MM.1S (cell line): ENCODE measurements at regions not wholly inside any gene's neighbourhood (a gene's known extent, or its start where the extent isn't known, plus 50 kb on each side); places are given as distances from the start of the nearest gene placed in this dataset.

Experiments used
- CTCF ChIP-seq: fragments of 300-600 bp; sonication (generic); IDR thresholded peaks from 2 replicates; pipeline ENCODE4 v1.5.1; 2016; ENCODE audit warnings: antibody characterized with exemption, low read length, mixed read lengths
- EZH2 ChIP-seq: fragments of 300-600 bp; sonication (generic); optimal IDR thresholded peaks from 2 replicates; pipeline ENCODE3; 2017; ENCODE audit warnings: low read depth, mild to moderate bottlenecking, antibody characterized with exemption, low read length, mixed read lengths
- EZH2phosphoT487 ChIP-seq: fragments of 300-600 bp; sonication (generic); IDR thresholded peaks from 2 replicates; pipeline ENCODE4 v1.6.1; 2018; ENCODE audit warnings: antibody characterized with exemption, low read length

GRCh38 chr2:18049325-18049724 lies 170.9 kb downstream of the KCNS3 start:
- TF ChIP-seq EZH2 = no peak
- TF ChIP-seq CTCF = no peak
- TF ChIP-seq EZH2phosphoT487 = no peak
